ENCODE measurements at regions not wholly inside any gene's neighbourhood (a gene's known extent, or its start where the extent isn't known, plus 50 kb on each side); places are given as distances from the start of the nearest gene placed in this dataset.

DNA sequence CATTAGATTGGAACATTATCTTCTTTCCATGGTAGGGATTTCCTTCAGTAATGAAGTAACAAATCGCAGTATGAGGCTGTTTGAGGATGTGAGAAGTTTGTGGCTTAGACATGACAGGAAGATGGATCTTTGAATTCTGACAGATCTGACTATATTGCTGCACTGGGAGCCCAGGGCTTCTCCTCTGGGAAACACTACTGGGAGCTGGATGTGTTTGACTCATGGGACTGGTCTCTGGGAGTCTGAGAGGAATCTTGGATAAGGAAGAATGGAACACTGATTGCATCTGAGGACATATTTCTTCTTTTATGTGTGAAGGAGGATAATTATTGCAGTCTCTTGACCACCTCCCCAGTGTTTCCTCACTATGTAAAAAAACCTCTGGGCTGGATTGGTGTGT lies 77.2 kb upstream of the ST6GAL2 start:
- no peaks in the 10 kb centered on the region for H3K36me3 ChIP-seq (ENCODE audit: control insufficient read depth, insufficient read depth, low read length)
- H3K4me1 ChIP-seq (replicated peaks in 1 of 2; ENCODE audit: control insufficient read depth in 2 of 2, insufficient read depth in 2 of 2, low read length in 2 of 2): no peaks in the 10 kb centered on the region
- FAIRE-seq: no peak
- H3K9me1 ChIP-seq (ENCODE audit: control insufficient read depth, insufficient read depth, low read length): no peaks in the 10 kb centered on the region
- H3K79me2 ChIP-seq (ENCODE audit: control insufficient read depth, insufficient read depth, low read length): no peaks in the 10 kb centered on the region
- in situ Hi-C loops (cut with MboI) (no loop called here), intact Hi-C loops (cut with micrococcal nuclease) (no loop called here)
- POLR2A ChIA-PET: no interaction called here
- WGBS (ENCODE audit: insufficient coverage, low coverage, missing lambda C conversion rate): 0% methylated on average over 1 of the region's 1 CpG
- H3K27me3 ChIP-seq (ENCODE audit: control insufficient read depth in 2 of 2, insufficient read depth in 2 of 2, low read length in 2 of 2): no peaks in the 10 kb centered on the region
- no TSS peak for BruUV-seq (replicated peaks)
- no peak for DNase-seq (ENCODE audit: extremely low read depth in 1 of 4, low spot score in 3 of 4)
- TF ChIP-seq TCFL5 (CRISPR knock-in tag; conservative IDR thresholded peaks at IDR 0.05): no peak
- TF ChIP-seq SMARCB1 (IDR thresholded peaks at IDR 0.05; ENCODE audit: insufficient read length, low read depth): no peak
- TF ChIP-seq, protein P1, sequence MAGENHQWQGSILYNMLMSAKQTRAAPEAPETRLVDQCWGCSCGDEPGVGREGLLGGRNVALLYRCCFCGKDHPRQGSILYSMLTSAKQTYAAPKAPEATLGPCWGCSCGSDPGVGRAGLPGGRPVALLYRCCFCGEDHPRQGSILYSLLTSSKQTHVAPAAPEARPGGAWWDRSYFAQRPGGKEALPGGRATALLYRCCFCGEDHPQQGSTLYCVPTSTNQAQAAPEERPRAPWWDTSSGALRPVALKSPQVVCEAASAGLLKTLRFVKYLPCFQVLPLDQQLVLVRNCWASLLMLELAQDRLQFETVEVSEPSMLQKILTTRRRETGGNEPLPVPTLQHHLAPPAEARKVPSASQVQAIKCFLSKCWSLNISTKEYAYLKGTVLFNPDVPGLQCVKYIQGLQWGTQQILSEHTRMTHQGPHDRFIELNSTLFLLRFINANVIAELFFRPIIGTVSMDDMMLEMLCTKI (IDR thresholded peaks at IDR 0.05; ENCODE audit: partially characterized antibody): no peak
- TF ChIP-seq ZNF766 (CRISPR knock-in tag; conservative IDR thresholded peaks at IDR 0.05): no peak
- TF ChIP-seq PHTF2 (CRISPR knock-in tag; IDR thresholded peaks at IDR 0.05): no peak
- TF ChIP-seq SNIP1 (IDR thresholded peaks at IDR 0.05; ENCODE audit: low read depth): no peak
- TF ChIP-seq ZNF79 (CRISPR knock-in tag; IDR thresholded peaks at IDR 0.05; ENCODE audit: low read depth): no peak
- TF ChIP-seq, protein P2, sequence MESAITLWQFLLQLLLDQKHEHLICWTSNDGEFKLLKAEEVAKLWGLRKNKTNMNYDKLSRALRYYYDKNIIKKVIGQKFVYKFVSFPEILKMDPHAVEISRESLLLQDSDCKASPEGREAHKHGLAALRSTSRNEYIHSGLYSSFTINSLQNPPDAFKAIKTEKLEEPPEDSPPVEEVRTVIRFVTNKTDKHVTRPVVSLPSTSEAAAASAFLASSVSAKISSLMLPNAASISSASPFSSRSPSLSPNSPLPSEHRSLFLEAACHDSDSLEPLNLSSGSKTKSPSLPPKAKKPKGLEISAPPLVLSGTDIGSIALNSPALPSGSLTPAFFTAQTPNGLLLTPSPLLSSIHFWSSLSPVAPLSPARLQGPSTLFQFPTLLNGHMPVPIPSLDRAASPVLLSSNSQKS (CRISPR knock-in tag; IDR thresholded peaks at IDR 0.05): no peak
- TF ChIP-seq HDAC8 (tag; IDR thresholded peaks at IDR 0.05): no peak
- TF ChIP-seq NFATC3 (IDR thresholded peaks at IDR 0.05): no peak
- no peak for TF ChIP-seq CSDE1 (IDR thresholded peaks at IDR 0.05)
- TF ChIP-seq KHSRP (IDR thresholded peaks at IDR 0.05): no peak
- no peak for TF ChIP-seq POLR2A (conservative IDR thresholded peaks at IDR 0.05)
- no peak for TF ChIP-seq CC2D1A (IDR thresholded peaks at IDR 0.05)
- TF ChIP-seq PRPF4 (IDR thresholded peaks at IDR 0.05; ENCODE audit: insufficient read depth, low read depth, low read length, poor library complexity, severe bottlenecking): no peak
- no peak for TF ChIP-seq XRCC5 (IDR thresholded peaks at IDR 0.05; ENCODE audit: low read depth, low read length)
- H3K4me3 ChIP-seq: no peak overlapping the region
- no peaks in the 10 kb centered on the region for H3K9me3 ChIP-seq (replicated peaks; ENCODE audit: control insufficient read depth, insufficient read depth, low read depth, low read length)
- H3K9ac ChIP-seq (ENCODE audit: insufficient read depth in 1 of 2, low read depth in 2 of 2, low read length in 2 of 2): no peak overlapping the region
- H3K27ac ChIP-seq (ENCODE audit: extremely low read depth, low read depth, low read length): no peak overlapping the region
- H4K20me1 ChIP-seq (replicated peaks; ENCODE audit: control insufficient read depth, insufficient read depth, low read length): no peaks in the 10 kb centered on the region
- CTCF ChIA-PET (ENCODE audit: low intra/inter-chr PET ratio): no interaction called here
- no peak for ATAC-seq
- H2AFZ ChIP-seq (ENCODE audit: low read depth, low read length): no peak overlapping the region
- H3K4me2 ChIP-seq (ENCODE audit: insufficient read depth, low read length): no peak overlapping the region

Data from K562 (cell line).